HL-60 (cell line): ENCODE measurements at regions not wholly inside any gene's neighbourhood (a gene's known extent, or its start where the extent isn't known, plus 50 kb on each side); places are given as distances from the start of the nearest gene placed in this dataset.

Source experiments
- DNase-seq, 2 experiments: peaks; one replicate each; pipeline ENCODE4 v3.0.0-alpha.2; 2010 to 2020; ENCODE audit warnings: low read depth in 1 of 2, low spot score in 1 of 2
- H3K27ac ChIP-seq: fragments of 250-450 bp; sonication (Bioruptor Pico); replicated peaks from 2 replicates; pipeline ENCODE4 v1.5.1; 2020; ENCODE audit warnings: mild to moderate bottlenecking, moderate library complexity
- H3K27me3 ChIP-seq: fragments of 250-450 bp; sonication (Bioruptor Pico); 2 replicates; pipeline ENCODE4 v1.5.1; 2021; ENCODE audit warnings: mild to moderate bottlenecking, moderate library complexity; ENCODE audit not compliant: insufficient read depth, poor library complexity, severe bottlenecking
- H3K4me3 ChIP-seq: replicated peaks from 2 replicates; pipeline ENCODE4 v1.5.1; 2011; ENCODE audit warnings: mild to moderate bottlenecking, control low read depth, low read length; ENCODE audit not compliant: insufficient read depth
- CTCF ChIP-seq: IDR thresholded peaks from one replicate; pipeline ENCODE4 v1.5.1; 2011; ENCODE audit warnings: low read length, control low read depth, inconsistent platforms; ENCODE audit not compliant: insufficient read depth
- GABPA ChIP-seq: IDR thresholded peaks from 2 replicates; pipeline ENCODE4 v1.6.1; 2012; ENCODE audit warnings: low read depth
- POLR2AphosphoS5 ChIP-seq: IDR thresholded peaks from 2 replicates; pipeline ENCODE4 v1.6.1; 2012; ENCODE audit warnings: low read depth
- REST ChIP-seq: IDR thresholded peaks from 2 replicates; pipeline ENCODE4 v1.6.1; 2012; ENCODE audit warnings: low read depth; ENCODE audit not compliant: insufficient replicate concordance
- SPI1 ChIP-seq: IDR thresholded peaks from 2 replicates; pipeline ENCODE4 v1.6.1; 2012; ENCODE audit warnings: low read depth, mild to moderate bottlenecking, borderline replicate concordance

DNA sequence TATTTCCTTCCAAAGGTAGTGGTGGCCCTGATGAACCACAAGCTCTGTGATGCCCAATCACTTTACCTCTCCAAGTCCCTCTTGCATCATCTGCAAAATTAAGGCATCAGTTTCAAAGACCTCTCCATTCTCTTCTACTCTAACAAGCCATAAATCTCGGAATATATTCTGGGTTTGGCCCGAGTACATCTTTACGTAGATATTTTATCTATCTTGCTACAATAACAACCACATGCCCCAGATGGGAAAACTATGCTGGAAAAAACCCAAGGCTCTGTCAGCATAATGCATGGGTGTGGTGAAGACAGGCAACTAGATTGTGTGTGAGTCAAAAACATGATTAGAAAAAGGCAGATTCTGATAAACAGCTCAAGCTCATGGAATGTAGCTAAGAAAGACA is 228.2 kb upstream of the BLID start:
- no peak for DNase-seq
- no peak overlapping the region for H3K27ac ChIP-seq
- no peak overlapping the region for H3K4me3 ChIP-seq
- TF ChIP-seq GABPA = no peak
- TF ChIP-seq SPI1 = no peak
- TF ChIP-seq CTCF = no peak
- no peak for TF ChIP-seq REST
- no peak for TF ChIP-seq POLR2AphosphoS5
- H3K27me3 ChIP-seq = no peaks in the 10 kb centered on the region

GRCh38 chr11:122343210-122343609 is 227.2 kb upstream of the BLID start:
- no peak for TF ChIP-seq REST
- no peak for TF ChIP-seq CTCF
- TF ChIP-seq GABPA = no peak
- no peak for TF ChIP-seq SPI1
- TF ChIP-seq POLR2AphosphoS5 = no peak
- Histone ChIP-seq H3K27me3 (no peaks in the 10 kb centered on the region), H3K27ac (no peak overlapping the region), H3K4me3 (no peak overlapping the region)
- DNase-seq = no peak

GRCh38 chr11:122342089-122342744 is 226.2 kb upstream of the BLID start:
- Histone ChIP-seq H3K27ac (peak overlapping the region; percentile 48), H3K27me3 (no peaks in the 10 kb centered on the region), H3K4me3 (no peak overlapping the region)
- TF ChIP-seq REST (no peak), POLR2AphosphoS5 (0 out of 2 replicates have a peak, but pooled peaks have one; percentile 22), CTCF (no peak), SPI1 (peak; percentile 100), GABPA (no peak)
- peak; percentile 31 to 76 for DNase-seq
